Keratinocyte (primary cell): ENCODE measurements at regions not wholly inside any gene's neighbourhood (a gene's known extent, or its start where the extent isn't known, plus 50 kb on each side); places are given as distances from the start of the nearest gene placed in this dataset.

Source experiments
- DNase-seq: peaks from one replicate; pipeline ENCODE4 v3.0.0-alpha.2; 2011; ENCODE audit warnings: low read depth, missing footprints, low spot score
- FAIRE-seq: peaks from 2 replicates; lab custom pipeline; 2011; peaks lifted over from hg19 to GRCh38; lab: Jason Lieb, UNC
- H2AFZ ChIP-seq: 2 replicates; pipeline ENCODE4 v1.6.0; 2012; ENCODE audit warnings: low read length, control low read depth, inconsistent platforms; ENCODE audit not compliant: control insufficient read depth
- H3K27ac ChIP-seq: 2 replicates; pipeline ENCODE4 v1.5.1; 2011; ENCODE audit warnings: low read length; ENCODE audit not compliant: control insufficient read depth, insufficient read depth
- H3K27me3 ChIP-seq: 3 replicates; pipeline ENCODE4 v1.6.0; 2011; ENCODE audit warnings: low read length; ENCODE audit not compliant: control insufficient read depth, insufficient read depth; ENCODE audit errors: extremely low read depth
- H3K36me3 ChIP-seq, 2 experiments: 2 replicates in 1 of 2; 3 replicates in 1 of 2; pipeline ENCODE4 v1.5.1; 2011; ENCODE audit warnings: low read length in 2 of 2, mild to moderate bottlenecking in 1 of 2; ENCODE audit not compliant: control insufficient read depth in 2 of 2, insufficient read depth in 2 of 2; ENCODE audit errors: extremely low read depth in 1 of 2
- H3K4me1 ChIP-seq: 3 replicates; pipeline ENCODE4 v1.5.1; 2011; ENCODE audit warnings: low read length; ENCODE audit not compliant: control insufficient read depth, insufficient read depth; ENCODE audit errors: extremely low read depth
- H3K4me2 ChIP-seq: 3 replicates; pipeline ENCODE4 v1.6.0; 2011; ENCODE audit warnings: low read depth, low read length; ENCODE audit not compliant: control insufficient read depth, insufficient read depth; ENCODE audit errors: extremely low read depth
- H3K4me3 ChIP-seq, 3 experiments: fragments of 200-600 bp in 1 of 3; sonication (generic) in 1 of 3; 2 replicates in 2 of 3; 3 replicates in 1 of 3; pipeline ENCODE4 v1.5.1; 2011 to 2016; ENCODE audit warnings: low read length in 3 of 3, mild to moderate bottlenecking in 3 of 3, control low read depth in 2 of 3, inconsistent platforms in 1 of 3, low read depth in 1 of 3, mixed read lengths in 1 of 3, mixed run types in 1 of 3, moderate library complexity in 1 of 3; ENCODE audit not compliant: control insufficient read depth in 2 of 3, insufficient read depth in 2 of 3; ENCODE audit errors: extremely low read depth in 1 of 3
- H3K79me2 ChIP-seq: 2 replicates; pipeline ENCODE4 v1.6.0; 2012; ENCODE audit warnings: low read length; ENCODE audit not compliant: control insufficient read depth, insufficient read depth
- H3K9ac ChIP-seq: 3 replicates; pipeline ENCODE4 v1.6.0; 2011; ENCODE audit warnings: low read length; ENCODE audit not compliant: control insufficient read depth, insufficient read depth; ENCODE audit errors: extremely low read depth
- H3K9me1 ChIP-seq: 3 replicates; pipeline ENCODE4 v1.6.0; 2011; ENCODE audit warnings: low read length; ENCODE audit not compliant: control insufficient read depth, insufficient read depth; ENCODE audit errors: extremely low read depth
- H3K9me3 ChIP-seq: 2 replicates; pipeline ENCODE4 v1.5.1; 2012; ENCODE audit warnings: low read depth, low read length; ENCODE audit not compliant: control insufficient read depth
- H4K20me1 ChIP-seq: 3 replicates; pipeline ENCODE4 v1.6.0; 2011; ENCODE audit warnings: low read length; ENCODE audit not compliant: control insufficient read depth, insufficient read depth; ENCODE audit errors: extremely low read depth
- CTCF ChIP-seq, 3 experiments: IDR thresholded peaks in 1 of 3; conservative IDR thresholded peaks in 1 of 3; optimal IDR thresholded peaks in 1 of 3; 2 replicates in 2 of 3; 3 replicates in 1 of 3; pipeline versions ENCODE3 to v1.5.1; 2011; ENCODE audit warnings: low read length in 3 of 3, mild to moderate bottlenecking in 3 of 3, moderate library complexity in 2 of 3, control low read depth in 1 of 3, inconsistent platforms in 1 of 3; ENCODE audit not compliant: insufficient read depth in 2 of 3; ENCODE audit errors: extremely low read depth in 1 of 3
- EZH2 ChIP-seq: IDR thresholded peaks from one replicate; pipeline ENCODE4 v1.6.1; 2012; ENCODE audit warnings: inconsistent platforms, mild to moderate bottlenecking, low read length, moderate library complexity
- dilution Hi-C: fragments of 300-500 bp; cut with MboI; formaldehyde crosslinking; loops from one replicate; pipeline ENCODE4 v1.7.0; 2020; ENCODE audit warnings: low sequenced_read_pairs; ENCODE audit not compliant: extremely low pct_ligation_motif_present

DNA sequence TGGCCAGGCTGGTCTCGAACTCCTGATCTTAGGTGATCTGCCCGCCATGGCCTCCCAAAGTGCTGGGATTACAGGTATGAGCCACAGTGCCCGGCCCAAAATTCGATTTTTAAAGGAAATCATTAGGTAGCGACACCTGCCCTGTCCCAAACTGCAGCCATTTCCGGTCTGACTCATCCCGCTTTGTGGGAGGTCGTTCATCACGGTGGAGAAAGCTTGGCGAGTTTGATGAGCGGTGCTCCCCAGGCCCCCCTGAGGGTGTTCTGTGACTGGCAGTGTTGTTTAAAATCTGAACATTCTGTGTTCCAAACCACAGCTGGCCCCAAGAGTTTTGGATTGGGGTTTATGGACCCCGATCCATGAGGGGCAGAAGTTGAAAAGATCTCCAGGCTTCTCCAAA lies 53.0 kb upstream of the GLI2 start:
- DNase-seq (no peak), FAIRE-seq (no peak)
- no peak for TF ChIP-seq EZH2
- no peak for TF ChIP-seq CTCF (optimal IDR thresholded peaks at IDR 0.05 in 1 of 3, IDR thresholded peaks at IDR 0.05 in 1 of 3, conservative IDR thresholded peaks at IDR 0.05 in 1 of 3; ENCODE audit: extremely low read depth in 1 of 3, insufficient read depth in 2 of 3, low read length in 3 of 3)
- Histone ChIP-seq H4K20me1 (no peaks in the 10 kb centered on the region), H3K9me3 (no peaks in the 10 kb centered on the region), H3K79me2 (no peaks in the 10 kb centered on the region), H3K27ac (no peak overlapping the region), H3K4me3 (no peak overlapping the region), H3K4me2 (no peak overlapping the region), H3K9ac (no peak overlapping the region), H3K9me1 (no peaks in the 10 kb centered on the region), H2AFZ (no peak overlapping the region), H3K4me1 (no peaks in the 10 kb centered on the region), H3K27me3 (peaks cover 7% of the 10 kb centered on the region), H3K36me3 (no peaks in the 10 kb centered on the region)
- dilution Hi-C loops = no loop called here

DNA sequence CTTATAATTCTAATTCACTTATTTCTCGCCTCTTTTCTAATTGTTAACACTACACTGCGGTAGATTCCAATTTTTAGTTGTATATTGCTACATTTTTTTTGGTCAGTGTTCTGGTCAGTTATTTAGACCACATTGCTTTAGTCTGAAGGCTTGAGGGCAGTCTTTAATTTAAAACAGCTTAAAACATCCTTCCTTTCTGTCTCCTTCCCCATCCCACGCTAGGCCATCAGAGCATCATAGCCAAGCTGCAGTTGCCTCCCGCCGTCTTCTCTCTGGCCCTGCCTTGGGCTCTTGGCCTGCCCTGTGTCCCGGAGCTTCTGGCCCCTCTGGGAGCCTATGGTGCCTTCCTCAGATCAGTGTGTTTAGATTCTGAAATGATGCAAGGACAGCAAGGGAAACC lies 52.6 kb upstream of the GLI2 start:
- DNase-seq = no peak
- TF ChIP-seq CTCF (optimal IDR thresholded peaks at IDR 0.05 in 1 of 3, IDR thresholded peaks at IDR 0.05 in 1 of 3, conservative IDR thresholded peaks at IDR 0.05 in 1 of 3; ENCODE audit: extremely low read depth in 1 of 3, insufficient read depth in 2 of 3, low read length in 3 of 3) = no peak
- TF ChIP-seq EZH2 = no peak
- FAIRE-seq = no peak
- H3K9me3 ChIP-seq = no peaks in the 10 kb centered on the region
- peaks cover 7% of the 10 kb centered on the region for H3K27me3 ChIP-seq
- no peak overlapping the region for H3K4me2 ChIP-seq
- no peak overlapping the region for H3K4me3 ChIP-seq
- dilution Hi-C loops = no loop called here
- H3K27ac ChIP-seq = no peak overlapping the region
- no peaks in the 10 kb centered on the region for H4K20me1 ChIP-seq
- no peaks in the 10 kb centered on the region for H3K79me2 ChIP-seq
- no peak overlapping the region for H2AFZ ChIP-seq
- no peaks in the 10 kb centered on the region for H3K36me3 ChIP-seq
- H3K9ac ChIP-seq = no peak overlapping the region
- H3K9me1 ChIP-seq = no peaks in the 10 kb centered on the region
- no peaks in the 10 kb centered on the region for H3K4me1 ChIP-seq
